Activated naive CD4-positive, alpha-beta T cell treated with anti-CD3 and anti-CD28 coated beads, Interleukin-2, amount 10 ng/mL, durations not matched to agents 7 days and 5 days (primary cell): ENCODE measurements at regions not wholly inside any gene's neighbourhood (a gene's known extent, or its start where the extent isn't known, plus 50 kb on each side); places are given as distances from the start of the nearest gene placed in this dataset.

Experiments used
- CTCF ChIA-PET: fragments of 350-600 bp; sonication (Branson Sonifier 250); formaldehyde crosslinking; loops from one replicate; lab custom pipeline; 2021; ENCODE audit warnings: antibody characterized with exemption; lab: Charles Lee
- DNase-seq: peaks from one replicate; pipeline ENCODE4 v3.0.0-alpha.2; 2020
- H3K27ac Mint-ChIP-seq: one replicate; pipeline ENCODE4 v1.8.0; 2021; ENCODE audit warnings: mild to moderate bottlenecking, moderate library complexity, mixed read lengths
- H3K27me3 Mint-ChIP-seq: one replicate; pipeline ENCODE4 v1.8.0; 2021; ENCODE audit warnings: mild to moderate bottlenecking, mixed read lengths
- H3K36me3 Mint-ChIP-seq: one replicate; pipeline ENCODE4 v1.8.0; 2021; ENCODE audit warnings: mixed read lengths
- H3K4me1 Mint-ChIP-seq: one replicate; pipeline ENCODE4 v1.8.0; 2021; ENCODE audit warnings: mixed read lengths
- H3K4me3 Mint-ChIP-seq: one replicate; pipeline ENCODE4 v1.8.0; 2021; ENCODE audit warnings: mild to moderate bottlenecking, moderate library complexity, mixed read lengths
- H3K9me3 Mint-ChIP-seq: one replicate; pipeline ENCODE4 v1.8.0; 2021; ENCODE audit warnings: mixed read lengths

DNA sequence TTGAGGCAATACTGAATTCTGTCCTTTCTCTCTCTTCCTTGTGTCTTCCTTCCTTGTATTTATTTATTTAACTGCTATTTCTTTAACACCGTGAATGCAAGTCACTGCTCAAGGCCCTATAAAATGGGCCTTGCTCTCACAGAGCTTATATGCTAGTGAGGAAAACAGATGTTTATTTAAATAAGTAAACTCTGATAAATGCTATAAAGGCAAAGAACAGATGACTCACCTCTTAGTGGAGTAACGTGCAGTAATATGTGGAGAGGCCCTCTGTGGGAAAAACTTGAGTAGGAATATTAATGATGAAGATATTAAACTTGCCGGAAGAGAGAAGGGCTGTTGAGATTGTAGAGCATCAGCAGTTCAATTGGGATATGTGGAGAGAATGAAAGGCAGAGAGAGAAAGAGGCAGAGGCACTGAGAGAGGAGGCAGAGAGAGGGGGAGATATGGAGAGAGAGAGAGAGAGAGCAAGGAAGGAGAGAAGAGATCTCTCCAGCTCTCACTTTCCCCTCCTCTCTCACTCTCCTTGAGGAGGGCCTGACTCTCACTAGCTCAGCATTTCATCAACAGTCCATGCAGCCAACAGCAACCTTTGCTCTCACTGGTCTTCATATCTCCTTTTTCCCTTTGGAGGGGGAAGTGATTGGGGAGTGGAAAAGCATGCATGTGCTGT is 322.2 kb downstream of the LMX1A start:
- Mint-ChIP-seq H3K4me1 (no peaks in the 10 kb centered on the region), H3K9me3 (no peaks in the 10 kb centered on the region), H3K27me3 (no peaks in the 10 kb centered on the region), H3K27ac (no peak overlapping the region), H3K36me3 (no peaks in the 10 kb centered on the region), H3K4me3 (no peak overlapping the region)
- DNase-seq: no peak
- CTCF ChIA-PET: no interaction called here

DNA sequence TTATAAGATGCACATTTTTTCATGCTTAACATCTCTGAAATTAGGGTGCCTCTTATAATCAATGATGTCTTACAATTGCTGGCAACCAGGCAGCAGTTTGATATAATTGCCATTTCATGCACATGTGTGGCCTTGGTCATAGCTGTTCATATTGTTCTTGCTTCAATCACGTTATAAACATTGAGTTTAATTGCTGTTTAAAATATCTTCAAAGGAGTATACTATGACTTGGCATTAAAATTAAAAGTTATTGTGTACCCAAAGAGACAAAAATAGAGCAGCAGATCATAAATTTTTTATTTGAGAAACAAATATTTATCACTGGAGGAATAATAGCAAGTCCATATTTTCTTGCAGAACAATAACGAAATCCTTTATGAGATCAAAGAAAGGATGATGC is 325.5 kb downstream of the LMX1A start:
- H3K36me3 Mint-ChIP-seq: no peaks in the 10 kb centered on the region
- H3K27ac Mint-ChIP-seq: no peak overlapping the region
- no peak overlapping the region for H3K4me3 Mint-ChIP-seq
- CTCF ChIA-PET: no interaction called here
- no peaks in the 10 kb centered on the region for H3K4me1 Mint-ChIP-seq
- H3K9me3 Mint-ChIP-seq: no peaks in the 10 kb centered on the region
- no peak for DNase-seq
- no peaks in the 10 kb centered on the region for H3K27me3 Mint-ChIP-seq

DNA sequence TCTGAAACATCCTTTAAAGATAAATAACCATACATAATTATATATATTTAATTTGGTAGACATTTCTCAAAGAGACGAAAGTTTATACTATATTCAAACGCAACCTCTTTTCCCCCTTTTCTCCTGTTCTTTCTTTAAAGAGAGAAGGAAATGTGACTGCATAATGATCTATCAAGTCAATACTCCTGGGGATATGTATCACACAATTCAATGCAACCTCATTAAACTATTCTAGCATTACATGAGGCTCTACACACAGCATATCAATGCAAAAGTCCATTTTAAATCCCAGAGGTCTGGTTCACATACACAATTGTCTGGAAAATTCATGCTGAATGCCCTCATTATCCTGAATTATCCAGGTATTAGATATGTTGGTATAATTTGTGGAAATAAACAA is 330.7 kb downstream of the LMX1A start:
- Mint-ChIP-seq H3K4me3 (no peak overlapping the region), H3K36me3 (no peaks in the 10 kb centered on the region), H3K9me3 (peaks cover 3% of the 10 kb centered on the region), H3K4me1 (no peaks in the 10 kb centered on the region), H3K27me3 (no peaks in the 10 kb centered on the region), H3K27ac (no peak overlapping the region)
- no peak for DNase-seq
- CTCF ChIA-PET: no interaction called here

DNA sequence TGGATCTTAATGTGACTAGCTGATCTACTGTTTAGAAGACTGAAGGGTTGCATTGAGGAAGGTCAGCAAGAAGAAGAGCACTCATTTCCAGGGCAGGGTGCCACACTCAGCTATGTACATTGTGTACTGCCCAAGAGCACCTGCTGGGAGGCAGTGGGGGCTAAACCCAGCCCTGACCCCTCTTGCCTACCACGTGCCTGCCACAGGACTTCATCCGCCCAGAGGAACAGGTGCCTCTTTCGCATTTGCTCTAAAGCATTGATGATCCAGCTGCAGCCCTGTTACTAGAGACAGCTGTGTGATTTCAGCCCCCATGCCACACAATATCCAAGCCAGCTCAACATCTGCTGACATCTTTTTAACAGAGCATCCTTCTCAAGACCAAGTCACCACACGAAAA is 341.8 kb downstream of the LMX1A start:
- CTCF ChIA-PET: no interaction called here
- H3K27me3 Mint-ChIP-seq: no peaks in the 10 kb centered on the region
- H3K4me1 Mint-ChIP-seq: no peaks in the 10 kb centered on the region
- no peak for DNase-seq
- no peak overlapping the region for H3K4me3 Mint-ChIP-seq
- peaks cover 10% of the 10 kb centered on the region for H3K9me3 Mint-ChIP-seq
- H3K27ac Mint-ChIP-seq: no peak overlapping the region
- H3K36me3 Mint-ChIP-seq: no peaks in the 10 kb centered on the region

DNA sequence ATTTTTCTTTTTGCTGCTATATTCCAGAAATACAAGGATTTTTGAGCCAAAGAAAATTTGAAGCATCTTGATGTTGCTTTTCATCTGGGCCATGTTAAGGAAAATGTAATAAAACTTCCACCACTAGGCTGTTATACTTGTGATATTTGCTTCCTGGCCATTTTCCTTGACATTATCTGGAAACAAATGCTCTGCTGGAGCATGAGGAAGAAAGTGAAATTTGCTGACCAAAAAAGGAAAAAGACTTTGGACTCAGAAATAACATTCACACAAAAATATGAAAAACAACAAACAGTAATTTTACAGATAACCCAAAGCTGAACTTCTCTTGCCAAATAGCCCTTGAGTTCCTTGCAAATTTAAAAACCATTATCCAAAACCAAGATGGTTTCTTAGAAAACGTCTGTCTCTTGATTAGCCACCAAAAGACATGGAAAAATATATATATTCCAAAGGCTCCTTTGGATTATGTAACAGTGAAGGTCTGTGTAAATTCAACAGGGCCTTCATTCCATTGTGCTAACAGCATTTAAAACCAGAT is 344.5 kb downstream of the LMX1A start:
- no peak overlapping the region for H3K4me3 Mint-ChIP-seq
- H3K4me1 Mint-ChIP-seq: no peaks in the 10 kb centered on the region
- no peaks in the 10 kb centered on the region for H3K9me3 Mint-ChIP-seq
- DNase-seq: no peak
- H3K36me3 Mint-ChIP-seq: no peaks in the 10 kb centered on the region
- no peaks in the 10 kb centered on the region for H3K27me3 Mint-ChIP-seq
- CTCF ChIA-PET: no interaction called here
- H3K27ac Mint-ChIP-seq: no peak overlapping the region

DNA sequence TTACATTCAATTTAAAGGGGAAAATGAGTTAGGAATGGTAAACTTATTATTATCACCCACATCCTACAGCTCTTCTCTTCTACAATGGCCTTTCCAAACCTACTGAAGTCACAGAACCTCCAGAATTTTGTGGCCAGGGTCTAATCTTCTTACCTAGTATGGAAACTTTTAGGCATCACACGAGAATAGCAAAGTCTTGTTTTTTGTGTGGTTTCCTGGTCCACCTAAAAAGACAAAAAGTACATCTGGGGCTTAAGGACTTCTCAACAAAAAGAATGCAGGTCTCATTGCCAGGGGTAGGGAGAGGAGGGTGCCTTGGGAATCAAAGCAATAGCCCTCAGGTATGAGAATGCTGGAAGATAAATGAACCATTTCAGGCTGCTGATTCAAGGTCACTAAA is 345.3 kb downstream of the LMX1A start:
- CTCF ChIA-PET: no interaction called here
- no peaks in the 10 kb centered on the region for H3K27me3 Mint-ChIP-seq

DNA sequence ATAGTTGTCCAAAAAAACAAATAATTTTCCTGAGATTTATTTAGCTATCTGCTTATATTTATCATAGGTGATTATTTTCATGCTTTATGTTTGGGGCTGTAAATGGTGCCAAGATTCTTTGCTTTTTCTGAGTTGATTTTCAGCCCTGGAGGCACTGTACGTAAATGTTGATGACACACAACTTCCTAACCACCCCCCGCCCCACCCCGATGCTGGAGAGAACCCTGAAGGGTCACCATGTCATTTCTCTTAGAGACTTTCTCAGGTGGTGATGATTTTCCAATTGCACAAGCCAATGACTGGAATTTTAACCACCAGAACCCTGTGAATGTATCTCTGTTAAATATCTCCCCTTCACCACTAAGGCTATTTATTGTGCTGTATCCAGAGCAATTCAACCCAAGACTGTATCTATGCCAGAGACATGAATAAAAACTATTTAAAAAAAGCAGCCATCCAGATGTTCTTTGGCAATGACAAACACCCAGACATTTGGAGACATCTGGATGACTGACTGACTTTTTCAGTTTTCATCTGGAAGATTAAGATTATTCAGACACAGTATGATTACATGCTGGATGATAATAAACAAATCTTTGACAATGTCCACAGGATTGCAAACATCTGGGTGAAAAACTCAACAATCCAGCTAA is 346.0 kb downstream of the LMX1A start:
- no peak overlapping the region for H3K4me3 Mint-ChIP-seq

More for the DNA sequence above, 345.3 kb downstream of the LMX1A start:
- Mint-ChIP-seq H3K4me3 (no peak overlapping the region), H3K27ac (no peak overlapping the region), H3K9me3 (no peaks in the 10 kb centered on the region), H3K36me3 (no peaks in the 10 kb centered on the region), H3K4me1 (no peaks in the 10 kb centered on the region)
- DNase-seq: no peak

DNA sequence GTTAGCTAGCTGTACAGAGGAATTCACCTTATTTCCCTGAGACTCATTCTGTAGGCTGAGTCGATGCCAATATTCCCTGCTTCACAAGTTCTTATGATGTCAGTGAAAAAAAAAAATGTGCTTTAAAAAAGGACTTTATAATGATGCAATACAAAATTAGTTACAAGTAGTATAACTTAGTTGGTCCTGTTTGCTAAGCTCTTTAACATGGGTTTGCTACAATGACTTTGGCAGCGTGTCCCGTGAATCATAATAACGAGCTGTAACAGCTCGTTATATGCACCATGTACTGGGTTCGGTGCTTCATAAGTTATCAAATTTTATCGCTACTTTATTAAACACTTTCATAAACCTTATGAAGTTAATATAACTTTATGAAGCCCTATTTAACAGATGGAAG is 349.7 kb downstream of the LMX1A start:
- no peak for DNase-seq
- H3K9me3 Mint-ChIP-seq: no peaks in the 10 kb centered on the region
- H3K27ac Mint-ChIP-seq: no peak overlapping the region
- no peaks in the 10 kb centered on the region for H3K27me3 Mint-ChIP-seq
- H3K36me3 Mint-ChIP-seq: no peaks in the 10 kb centered on the region
- no peaks in the 10 kb centered on the region for H3K4me1 Mint-ChIP-seq
- CTCF ChIA-PET: interaction anchor here (0.6 kb wide), 1 partner anchor 243 kb away, joined by 3 read pairs; no protein-coding TSS in a partner anchor
- H3K4me3 Mint-ChIP-seq: no peak overlapping the region

More for the DNA sequence above, 346.0 kb downstream of the LMX1A start:
- CTCF ChIA-PET: no interaction called here
- H3K27ac Mint-ChIP-seq: no peak overlapping the region
- H3K27me3 Mint-ChIP-seq: no peaks in the 10 kb centered on the region
- no peaks in the 10 kb centered on the region for H3K36me3 Mint-ChIP-seq
- H3K9me3 Mint-ChIP-seq: no peaks in the 10 kb centered on the region
- no peaks in the 10 kb centered on the region for H3K4me1 Mint-ChIP-seq
- DNase-seq: no peak

DNA sequence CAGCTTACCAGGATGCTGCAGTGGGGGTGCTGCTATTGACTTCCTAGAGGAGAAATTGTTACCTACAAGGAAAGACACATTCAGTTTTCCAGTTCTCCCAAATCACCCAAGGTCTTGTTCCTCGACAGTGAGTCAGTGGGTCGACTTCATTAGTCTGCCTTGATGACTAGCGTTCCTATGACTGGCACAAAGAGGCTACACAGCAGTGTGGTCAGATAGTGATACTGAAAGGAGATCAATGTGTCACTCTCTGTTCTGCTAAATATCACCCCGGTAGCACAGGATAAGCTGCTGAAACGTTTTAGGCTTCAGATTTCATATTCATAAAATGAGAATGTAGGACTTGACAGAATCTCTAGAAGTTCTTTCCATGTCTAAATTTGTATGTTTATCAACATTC is 357.4 kb downstream of the LMX1A start:
- Mint-ChIP-seq H3K27me3 (no peaks in the 10 kb centered on the region), H3K36me3 (no peaks in the 10 kb centered on the region), H3K9me3 (no peaks in the 10 kb centered on the region), H3K4me1 (no peaks in the 10 kb centered on the region), H3K27ac (no peak overlapping the region), H3K4me3 (no peak overlapping the region)
- CTCF ChIA-PET: no interaction called here
- DNase-seq: no peak

DNA sequence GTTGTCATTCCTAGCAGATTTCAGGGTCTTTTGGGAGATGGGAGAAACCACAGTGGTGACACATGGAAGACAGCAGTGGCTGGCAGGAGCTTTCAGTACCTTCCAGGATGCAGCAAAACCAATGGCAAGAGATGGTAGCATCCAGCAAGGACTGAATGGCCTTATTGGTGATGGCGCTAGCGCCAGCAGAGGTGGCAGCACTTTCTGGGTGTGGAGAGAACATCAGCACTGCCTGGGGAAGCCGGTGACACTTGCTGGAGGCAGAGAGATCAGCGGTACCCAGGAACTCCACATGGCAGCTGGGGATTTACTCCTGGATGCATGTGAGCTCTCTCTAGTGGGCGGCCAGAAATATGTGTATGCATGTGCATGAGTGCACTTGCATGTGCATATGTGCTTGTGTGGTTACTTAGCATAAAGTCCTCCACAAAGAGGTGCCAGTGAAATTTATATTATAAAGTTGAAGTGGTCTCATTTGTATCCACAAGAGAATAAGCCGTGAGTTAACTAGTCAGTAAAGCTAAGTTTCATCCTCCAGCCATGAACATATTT is 364.7 kb downstream of the LMX1A start:
- Mint-ChIP-seq H3K27ac (no peak overlapping the region), H3K4me3 (no peak overlapping the region), H3K36me3 (no peaks in the 10 kb centered on the region), H3K9me3 (no peaks in the 10 kb centered on the region), H3K4me1 (no peaks in the 10 kb centered on the region), H3K27me3 (no peaks in the 10 kb centered on the region)
- CTCF ChIA-PET: no interaction called here
- DNase-seq: no peak

DNA sequence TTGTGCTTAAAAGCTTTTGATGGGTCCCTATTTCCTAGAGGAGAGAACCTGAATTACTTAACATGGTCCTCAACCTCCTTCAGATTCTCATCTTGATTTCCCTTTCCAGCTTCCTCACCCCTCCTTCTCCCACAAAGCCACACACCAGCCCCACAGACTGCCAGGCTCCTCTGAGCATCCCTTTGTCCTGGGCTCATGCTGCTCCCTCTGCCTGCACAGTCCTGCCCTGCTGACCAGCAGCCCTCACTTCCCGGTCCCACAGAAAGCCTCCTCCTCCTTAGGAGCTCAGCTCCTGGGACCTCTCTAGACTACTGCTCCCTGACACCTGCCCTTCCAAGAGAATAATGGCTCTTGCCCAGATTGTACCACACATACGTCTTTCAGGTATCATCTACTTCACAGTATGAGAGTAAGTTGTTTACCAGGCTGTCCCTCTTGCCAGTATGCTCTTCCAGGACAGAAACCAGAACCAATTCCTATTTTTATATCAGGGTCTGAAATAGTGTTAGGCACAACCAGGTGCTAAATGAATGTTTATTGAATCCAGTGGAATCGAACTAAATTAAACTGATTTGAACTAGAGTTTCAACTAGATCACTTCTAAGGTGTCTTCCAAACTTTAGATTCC is 373.4 kb downstream of the LMX1A start:
- CTCF ChIA-PET: no interaction called here
- Mint-ChIP-seq H3K27ac (no peak overlapping the region), H3K9me3 (peaks cover 2% of the 10 kb centered on the region)

DNA sequence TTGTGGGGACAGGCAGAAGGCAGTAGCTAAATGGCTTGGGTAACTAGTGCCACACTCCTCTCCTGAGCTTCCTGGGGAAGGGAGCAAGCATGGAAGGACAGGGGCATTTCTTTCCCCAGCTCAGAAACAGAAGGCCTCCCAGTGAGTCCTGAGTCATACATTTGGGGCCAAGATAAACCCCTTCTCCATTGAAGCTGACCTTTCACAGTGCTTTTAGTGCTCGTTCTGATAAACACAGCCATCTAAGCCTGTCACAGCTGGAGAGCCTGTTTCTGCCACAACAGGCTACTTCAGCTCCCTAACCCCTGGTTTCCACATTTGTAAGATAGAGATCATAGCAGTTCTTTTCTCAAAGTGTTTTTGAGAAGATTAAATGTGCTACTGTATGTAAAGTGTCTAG is 374.0 kb downstream of the LMX1A start:
- CTCF ChIA-PET: no interaction called here
- Mint-ChIP-seq H3K27me3 (no peaks in the 10 kb centered on the region), H3K4me3 (no peak overlapping the region), H3K36me3 (no peaks in the 10 kb centered on the region), H3K27ac (no peak overlapping the region), H3K9me3 (peaks cover 2% of the 10 kb centered on the region), H3K4me1 (no peaks in the 10 kb centered on the region)
- no peak for DNase-seq

More for the DNA sequence above, 373.4 kb downstream of the LMX1A start:
- Mint-ChIP-seq H3K4me3 (no peak overlapping the region), H3K36me3 (no peaks in the 10 kb centered on the region), H3K27me3 (no peaks in the 10 kb centered on the region), H3K4me1 (no peaks in the 10 kb centered on the region)
- DNase-seq: no peak

DNA sequence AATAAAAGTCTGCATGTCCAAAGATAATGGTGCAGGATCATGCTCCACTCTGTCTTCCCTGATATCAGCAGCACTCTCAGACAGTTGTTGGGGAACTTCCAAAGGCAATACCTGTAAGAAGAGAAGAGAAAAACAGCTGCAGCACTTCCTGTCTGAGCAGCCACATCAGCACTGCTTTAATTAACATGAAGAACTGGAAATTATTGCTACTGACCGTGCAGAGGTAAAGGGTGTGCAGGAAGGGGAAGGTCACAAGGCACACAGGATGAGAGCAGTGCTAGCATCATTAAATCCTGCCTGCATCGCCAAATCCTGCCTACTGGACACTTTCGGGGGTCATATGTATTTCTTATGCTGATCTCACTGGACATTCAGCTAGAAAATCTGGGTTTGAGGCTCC is 379.0 kb downstream of the LMX1A start:
- Mint-ChIP-seq H3K9me3 (no peaks in the 10 kb centered on the region), H3K27me3 (no peaks in the 10 kb centered on the region), H3K4me3 (no peak overlapping the region), H3K27ac (no peak overlapping the region), H3K4me1 (no peaks in the 10 kb centered on the region), H3K36me3 (no peaks in the 10 kb centered on the region)
- no peak for DNase-seq
- CTCF ChIA-PET: no interaction called here

DNA sequence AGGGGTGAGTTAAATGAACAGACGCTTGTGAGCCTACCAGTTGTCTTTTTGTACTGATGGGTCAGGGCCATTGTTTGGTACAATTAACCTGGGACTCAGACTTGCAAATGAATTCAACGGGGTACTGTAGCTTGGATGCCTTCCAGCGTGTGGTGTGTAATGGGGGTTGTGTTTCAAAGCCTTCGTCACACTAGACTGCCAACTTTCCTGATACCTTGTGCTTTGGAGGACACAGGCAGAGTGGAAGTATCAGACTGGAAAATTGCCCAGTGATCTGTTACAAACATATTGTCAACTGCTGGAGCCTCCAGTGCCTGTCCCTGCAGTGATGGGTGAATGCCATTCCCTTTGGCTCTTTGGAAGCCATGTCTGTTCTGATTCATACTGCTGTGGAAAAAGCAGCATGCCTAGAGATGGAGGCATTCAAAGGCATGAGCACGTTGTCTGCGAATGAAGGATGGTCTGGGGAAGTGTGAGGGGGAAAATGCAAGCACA is 384.5 kb downstream of the LMX1A start:
- H3K27ac Mint-ChIP-seq: no peak overlapping the region
- no peak for DNase-seq
- no peaks in the 10 kb centered on the region for H3K9me3 Mint-ChIP-seq
- H3K4me3 Mint-ChIP-seq: no peak overlapping the region
- no peaks in the 10 kb centered on the region for H3K36me3 Mint-ChIP-seq
- H3K27me3 Mint-ChIP-seq: no peaks in the 10 kb centered on the region
- H3K4me1 Mint-ChIP-seq: no peaks in the 10 kb centered on the region
- CTCF ChIA-PET: no interaction called here
